ENCODE measurements at regions not wholly inside any gene's neighbourhood (a gene's known extent, or its start where the extent isn't known, plus 50 kb on each side); places are given as distances from the start of the nearest gene placed in this dataset.
"Not testable (repeated sequence)": the region's sequence is repeated elsewhere in the genome, so short reads cannot be mapped to it uniquely, and the experiment has no call there.

DNA sequence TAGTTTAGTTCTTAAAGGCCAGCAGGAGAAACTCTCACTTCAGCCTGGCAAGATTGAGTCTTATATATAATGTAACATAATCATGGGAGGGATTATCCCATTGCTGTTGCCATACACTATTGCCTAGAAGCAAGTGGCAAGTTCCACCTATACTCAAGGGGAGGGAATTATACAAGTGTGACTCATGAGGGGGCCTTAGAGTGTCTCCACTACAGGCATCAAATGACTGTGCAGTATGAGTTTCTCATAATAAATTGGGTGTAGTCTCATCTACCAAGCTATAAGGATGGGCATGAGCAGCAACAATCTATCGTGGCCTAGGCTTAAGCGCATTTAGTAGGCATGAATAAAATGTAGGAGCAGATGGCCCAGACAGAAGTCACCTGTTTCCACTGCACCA is 89.1 kb upstream of the C1GALT1C1 start:
- DNase-seq (ENCODE audit: low read depth), result no peak

- DNase-seq (ENCODE audit: low read depth), result not testable (repeated sequence)
These were observed 72.5 kb upstream of the C1GALT1C1 start for GRCh38 chrX:120702337-120702736.

DNA sequence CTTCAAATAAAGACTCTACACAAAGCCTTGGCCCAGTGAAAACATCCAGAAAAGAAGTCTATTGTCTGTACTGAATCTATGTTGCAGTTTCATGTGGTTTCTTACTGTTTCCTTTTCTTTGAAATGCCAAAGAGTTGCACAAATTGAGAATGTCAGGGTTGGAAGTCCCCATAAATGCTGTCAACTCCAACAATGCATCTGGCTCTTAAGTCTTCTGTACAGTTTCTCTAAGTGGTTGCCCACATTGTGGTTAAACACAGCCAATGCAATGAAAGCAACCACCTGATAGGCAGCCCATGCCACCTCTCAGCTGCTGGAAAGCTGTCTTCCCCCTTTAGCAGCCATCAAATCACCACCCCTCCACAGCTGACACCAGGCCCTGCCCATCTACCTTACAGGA is 67.2 kb upstream of the C1GALT1C1 start:
- no peak for DNase-seq (ENCODE audit: low read depth)

DNA sequence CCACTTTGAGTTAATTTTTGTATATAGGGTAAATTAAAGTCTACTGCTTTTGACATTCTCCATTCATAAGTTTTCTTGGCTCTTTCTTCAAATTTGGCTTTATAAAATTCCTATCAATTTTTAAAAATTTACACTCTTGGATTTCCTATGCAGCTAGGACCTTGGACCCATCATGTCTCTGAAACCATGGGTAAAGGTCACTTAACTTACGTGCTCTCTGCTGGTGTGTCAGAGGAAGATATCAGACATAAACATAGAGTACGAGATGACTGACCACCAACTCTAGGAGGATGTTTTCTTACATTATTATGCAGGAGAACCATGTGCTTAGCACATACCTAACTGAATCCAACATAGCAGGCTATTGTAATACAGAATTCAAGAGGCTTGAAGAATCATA is 62.5 kb upstream of the C1GALT1C1 start:
- no peak for DNase-seq (ENCODE audit: low read depth)

GRCh38 chrX:120690941-120691340 is 61.1 kb upstream of the C1GALT1C1 start:
- DNase-seq (ENCODE audit: low read depth), result no peak

GRCh38 chrX:120690344-120690743 is 60.5 kb upstream of the C1GALT1C1 start:
- DNase-seq (ENCODE audit: low read depth), result no peak

DNA sequence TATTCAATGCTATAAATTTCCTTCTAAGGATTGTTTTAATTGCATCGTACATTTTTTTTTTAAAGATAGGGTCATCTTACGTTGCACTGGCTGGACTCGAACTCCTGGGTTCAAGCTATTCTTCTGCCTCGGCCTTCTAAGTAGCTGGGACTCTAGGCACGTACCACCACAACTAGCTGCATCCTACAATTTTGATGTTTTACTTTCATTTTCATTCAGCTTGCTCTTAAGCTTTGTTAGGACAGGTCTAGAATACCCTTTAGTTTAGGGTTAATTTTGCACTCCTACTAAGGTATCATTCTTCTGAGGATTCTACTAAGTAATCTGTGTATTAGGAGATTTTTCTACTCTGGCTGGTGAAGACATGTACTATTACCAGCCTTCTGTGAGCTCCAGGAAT is 50.2 kb upstream of the C1GALT1C1 start:
- DNase-seq (ENCODE audit: low read depth), result no peak
